Urothelium cell line (cell line): ENCODE measurements at regions not wholly inside any gene's neighbourhood (a gene's known extent, or its start where the extent isn't known, plus 50 kb on each side); places are given as distances from the start of the nearest gene placed in this dataset.
A peak's percentile ranks its signal among the peaks of the same experiment; 100 is the strongest.
"Not testable (repeated sequence)": the region's sequence is repeated elsewhere in the genome, so short reads cannot be mapped to it uniquely, and the experiment has no call there.

ENCODE experiments used
- DNase-seq: peaks from one replicate; pipeline ENCODE4 v3.0.0; 2011; ENCODE audit warnings: low spot score, mixed read lengths
- FAIRE-seq: peaks from 2 replicates; lab custom pipeline; 2011; peaks lifted over from hg19 to GRCh38; lab: Jason Lieb, UNC

GRCh38 chr14:71610797-71611196 lies 321.4 kb upstream of the RGS6 start:
- no peak for DNase-seq
- no peak for FAIRE-seq

- no peak for DNase-seq
Measured at GRCh38 chr14:71613168-71613567, 319.1 kb upstream of the RGS6 start.

GRCh38 chr14:71616013-71616412 lies 316.2 kb upstream of the RGS6 start:
- FAIRE-seq (no peak), DNase-seq (no peak)

More at GRCh38 chr14:71613168-71613567, 319.1 kb upstream of the RGS6 start:
- FAIRE-seq = no peak

- FAIRE-seq (no peak), DNase-seq (no peak)
Measured at GRCh38 chr14:71618047-71618446, 314.2 kb upstream of the RGS6 start.

- FAIRE-seq (no peak), DNase-seq (no peak)
Measured at GRCh38 chr14:71618716-71619115, 313.5 kb upstream of the RGS6 start.

GRCh38 chr14:71619472-71619871 lies 312.8 kb upstream of the RGS6 start:
- DNase-seq = no peak
- FAIRE-seq = no peak

- no peak for FAIRE-seq
- no peak for DNase-seq
Measured at GRCh38 chr14:71620401-71620800, 311.8 kb upstream of the RGS6 start.

- DNase-seq (no peak), FAIRE-seq (no peak)
Measured at GRCh38 chr14:71621276-71621675, 311.0 kb upstream of the RGS6 start.

GRCh38 chr14:71621980-71622605 lies 310.1 kb upstream of the RGS6 start:
- no peak for DNase-seq
- FAIRE-seq = no peak

GRCh38 chr14:71623939-71624338 lies 308.3 kb upstream of the RGS6 start:
- DNase-seq (no peak), FAIRE-seq (peak; percentile 56)

GRCh38 chr14:71625175-71625574 lies 307.1 kb upstream of the RGS6 start:
- DNase-seq (no peak), FAIRE-seq (no peak)

- DNase-seq (no peak), FAIRE-seq (no peak)
Measured at GRCh38 chr14:71625891-71626701, 306.1 kb upstream of the RGS6 start.

- DNase-seq (no peak), FAIRE-seq (no peak)
Measured at GRCh38 chr14:71628433-71628832, 303.8 kb upstream of the RGS6 start.

- FAIRE-seq (no peak), DNase-seq (no peak)
Measured at GRCh38 chr14:71629250-71629649, 303.0 kb upstream of the RGS6 start.

GRCh38 chr14:71629765-71630492 lies 302.3 kb upstream of the RGS6 start:
- DNase-seq (no peak), FAIRE-seq (peak; percentile 83)

- not testable (repeated sequence) for DNase-seq, FAIRE-seq
Measured at GRCh38 chr14:71631030-71631429, 301.2 kb upstream of the RGS6 start.

- DNase-seq = no peak
- FAIRE-seq = peak; percentile 76
Measured at GRCh38 chr14:71632440-71632946, 299.7 kb upstream of the RGS6 start.

- DNase-seq (no peak), FAIRE-seq (no peak)
Measured at GRCh38 chr14:71636076-71636475, 296.2 kb upstream of the RGS6 start.

- FAIRE-seq = no peak
Measured at GRCh38 chr14:71636820-71637471, 295.3 kb upstream of the RGS6 start.

GRCh38 chr14:71638523-71639196 lies 293.6 kb upstream of the RGS6 start:
- FAIRE-seq = no peak
- no peak for DNase-seq

More at GRCh38 chr14:71636820-71637471, 295.3 kb upstream of the RGS6 start:
- DNase-seq = no peak
